ENCODE measurements at regions not wholly inside any gene's neighbourhood (a gene's known extent, or its start where the extent isn't known, plus 50 kb on each side); places are given as distances from the start of the nearest gene placed in this dataset.

DNA sequence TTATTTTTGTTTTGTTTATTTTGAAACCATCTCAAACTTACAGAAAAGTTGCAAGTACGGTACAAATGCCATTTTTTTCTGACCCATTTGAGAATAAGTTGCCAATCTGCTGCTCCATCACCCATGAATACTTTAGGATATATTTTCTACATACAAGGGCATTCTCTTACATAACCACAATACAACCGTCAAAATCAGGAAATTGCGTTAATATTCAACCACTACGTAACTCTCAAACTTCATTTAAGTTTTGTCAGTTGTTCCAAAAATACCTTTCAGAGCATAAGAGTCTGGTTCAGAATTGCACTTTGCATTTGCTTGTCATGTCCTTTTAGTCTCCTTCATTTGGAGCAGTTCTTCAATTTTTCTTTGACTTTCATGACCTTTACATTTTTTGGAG lies 194.3 kb upstream of the BDNF start:
- ChIA-PET CTCF (no interaction called here), RAD21 (ENCODE audit: low non-redundant PET in 1 of 2, low total read pairs in 2 of 2, uncharacterized antibody in 2 of 2, unreplicated experiment in 2 of 2) (no interaction called here), POLR2A (no interaction called here)
- intact Hi-C loops (cut with micrococcal nuclease), result no loop called here
- H2AFZ ChIP-seq (ENCODE audit: low read depth, low read length, poor library complexity, severe bottlenecking), result no peak overlapping the region
- no TSS peak for BruUV-seq (replicated peaks)
- no peak overlapping the region for H3K27ac ChIP-seq (ENCODE audit: low read depth, low read length)
- H3K9ac ChIP-seq (ENCODE audit: low read length), result no peak overlapping the region
- H3K36me3 ChIP-seq (ENCODE audit: control insufficient read depth in 1 of 2, insufficient read depth in 2 of 2, low read length in 2 of 2), result no peaks in the 10 kb centered on the region
- ATAC-seq (no peak), DNase-seq (ENCODE audit: low read depth, low spot score) (no peak)
- H3K4me2 ChIP-seq (ENCODE audit: low read length), result no peak overlapping the region
- no peaks in the 10 kb centered on the region for H3K27me3 ChIP-seq (ENCODE audit: insufficient read depth, low read length)
- no peak for TF ChIP-seq ZBTB33 (IDR thresholded peaks at IDR 0.05; ENCODE audit: extremely low read depth, insufficient replicate concordance, low read length)
- no peak for TF ChIP-seq JUND (IDR thresholded peaks at IDR 0.05)
- no peak for TF ChIP-seq ZFX (IDR thresholded peaks at IDR 0.05)
- no peak for TF ChIP-seq MAX (IDR thresholded peaks at IDR 0.05)
- no peak for TF ChIP-seq ZNF274 (IDR thresholded peaks at IDR 0.05; ENCODE audit: low read depth, low read length)
- TF ChIP-seq TCF7L2 (IDR thresholded peaks at IDR 0.05; ENCODE audit: borderline replicate concordance, extremely low read depth, insufficient read depth, insufficient read length), result no peak
- TF ChIP-seq CEBPB (IDR thresholded peaks at IDR 0.05; ENCODE audit: low read depth), result no peak
- TF ChIP-seq RAD21 (IDR thresholded peaks at IDR 0.05; ENCODE audit: low read depth), result no peak
- TF ChIP-seq EZH2phosphoT487 (IDR thresholded peaks at IDR 0.05; ENCODE audit: borderline replicate concordance), result no peak
- TF ChIP-seq CBX3 (IDR thresholded peaks at IDR 0.05; ENCODE audit: low read depth), result no peak
- TF ChIP-seq ATF3 (IDR thresholded peaks at IDR 0.05), result no peak
- no peak for TF ChIP-seq POLR2A (IDR thresholded peaks at IDR 0.05; ENCODE audit: borderline replicate concordance, extremely low read depth, insufficient read depth, insufficient read length)
- TF ChIP-seq CTCF (IDR thresholded peaks at IDR 0.05 in 2 of 3, conservative IDR thresholded peaks at IDR 0.05 in 1 of 3; ENCODE audit: borderline replicate concordance in 1 of 3, insufficient read depth in 1 of 3, low read depth in 2 of 3, low read length in 2 of 3), result no peak
- TF ChIP-seq POLR2AphosphoS5 (IDR thresholded peaks at IDR 0.05; ENCODE audit: low read depth, low read length), result no peak
- TF ChIP-seq SIN3A (IDR thresholded peaks at IDR 0.05; ENCODE audit: low read depth), result no peak
- no peak for TF ChIP-seq FOSL1 (IDR thresholded peaks at IDR 0.05; ENCODE audit: low read depth)
- no peak for TF ChIP-seq EZH2 (IDR thresholded peaks at IDR 0.05)
- no peaks in the 10 kb centered on the region for H3K79me2 ChIP-seq (ENCODE audit: insufficient read depth, low read length)
- H3K4me1 ChIP-seq (ENCODE audit: control insufficient read depth in 1 of 2, insufficient read depth in 2 of 2, low read length in 2 of 2), result peaks cover 0 to 10% of the 10 kb centered on the region in 2 experiments; a peak in 1 of 4 replicates
- no peaks in the 10 kb centered on the region for H4K20me1 ChIP-seq (ENCODE audit: insufficient read depth)
- H3K9me3 ChIP-seq (ENCODE audit: control insufficient read depth in 1 of 2, insufficient read depth in 1 of 2, low read depth in 1 of 2, low read length in 2 of 2), result no peaks in the 10 kb centered on the region
- H3K4me3 ChIP-seq (replicated peaks in 1 of 2; ENCODE audit: low read depth in 1 of 2, low read length in 2 of 2), result no peak overlapping the region
- no peaks in the 10 kb centered on the region for H3K9me2 ChIP-seq (ENCODE audit: insufficient read depth)
